Activated CD4-positive, alpha-beta memory T cell treated with anti-CD3 and anti-CD28 coated beads, Interleukin-2, amount 10 ng/mL, durations not matched to agents 7 days and 5 days (primary cell): ENCODE measurements at regions not wholly inside any gene's neighbourhood (a gene's known extent, or its start where the extent isn't known, plus 50 kb on each side); places are given as distances from the start of the nearest gene placed in this dataset.
"Not testable (repeated sequence)": the region's sequence is repeated elsewhere in the genome, so short reads cannot be mapped to it uniquely, and the experiment has no call there.

ENCODE experiments used
- CTCF ChIA-PET: fragments of 350-600 bp; sonication (Branson Sonifier 250); formaldehyde crosslinking; loops from one replicate; lab custom pipeline; 2021; ENCODE audit warnings: antibody characterized with exemption, inconsistent platforms; lab: Charles Lee
- POLR2A ChIA-PET: fragments of 350-600 bp; sonication (Branson Sonifier 250); formaldehyde crosslinking; loops from one replicate; lab custom pipeline; 2021; ENCODE audit warnings: antibody characterized with exemption; lab: Charles Lee
- DNase-seq: peaks from one replicate; pipeline ENCODE4 v3.0.0-alpha.2; 2020
- H3K27ac Mint-ChIP-seq: one replicate; pipeline ENCODE4 v1.8.0; 2021; ENCODE audit warnings: mild to moderate bottlenecking, mixed read lengths
- H3K27me3 Mint-ChIP-seq: one replicate; pipeline ENCODE4 v1.8.0; 2021; ENCODE audit warnings: mixed read lengths
- H3K36me3 Mint-ChIP-seq: one replicate; pipeline ENCODE4 v1.8.0; 2021; ENCODE audit warnings: low read depth, mixed read lengths
- H3K4me1 Mint-ChIP-seq: one replicate; pipeline ENCODE4 v1.8.0; 2021; ENCODE audit warnings: mixed read lengths
- H3K4me3 Mint-ChIP-seq: one replicate; pipeline ENCODE4 v1.8.0; 2021; ENCODE audit warnings: mild to moderate bottlenecking, mixed read lengths
- H3K9me3 Mint-ChIP-seq: one replicate; pipeline ENCODE4 v1.8.0; 2021; ENCODE audit warnings: mixed read lengths

DNA sequence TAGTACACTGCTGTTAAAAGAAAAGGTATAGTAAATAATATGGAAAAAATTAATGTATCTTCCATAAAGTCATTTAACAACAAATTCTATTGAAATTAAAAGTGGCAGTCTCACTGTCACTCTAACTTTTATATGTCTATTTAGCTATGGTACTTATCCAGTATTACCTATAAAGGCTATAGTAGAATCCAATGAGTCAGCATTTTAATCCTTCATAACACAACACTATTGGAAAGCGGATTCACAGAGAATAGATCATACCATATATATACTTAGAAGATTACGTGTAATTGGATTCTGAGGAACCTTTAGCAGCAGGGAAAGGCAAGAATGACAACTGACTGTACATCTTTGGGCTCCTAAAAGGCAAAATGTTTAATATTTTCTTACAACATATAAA is 1942.6 kb downstream of the PCDH7 start:
- Mint-ChIP-seq H3K4me1 (no peaks in the 10 kb centered on the region), H3K4me3 (no peak overlapping the region), H3K27ac (no peak overlapping the region), H3K27me3 (no peaks in the 10 kb centered on the region), H3K9me3 (peaks cover 8% of the 10 kb centered on the region), H3K36me3 (no peaks in the 10 kb centered on the region)
- DNase-seq = no peak
- ChIA-PET CTCF (no interaction called here), POLR2A (no interaction called here)

DNA sequence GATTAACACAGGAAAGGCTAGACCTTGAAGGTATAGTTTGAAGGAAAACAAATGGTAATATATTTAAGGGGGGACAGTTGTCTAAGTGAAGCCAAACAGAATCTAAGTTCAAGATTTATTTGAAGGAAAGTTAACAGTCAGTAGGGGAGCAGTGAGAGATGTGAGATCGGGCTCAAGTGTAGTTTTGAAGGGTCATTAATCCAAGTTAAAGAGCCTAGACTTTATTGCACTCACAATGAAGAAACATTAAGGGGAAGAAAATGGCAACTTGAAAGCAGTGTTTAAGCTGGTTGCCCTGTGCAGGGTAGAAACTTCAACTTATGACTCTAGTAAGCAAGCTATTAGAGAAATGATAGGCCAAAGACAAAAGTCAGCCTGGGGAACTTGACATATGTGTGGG is 1952.2 kb downstream of the PCDH7 start:
- peaks cover 8% of the 10 kb centered on the region for H3K9me3 Mint-ChIP-seq
- H3K36me3 Mint-ChIP-seq = no peaks in the 10 kb centered on the region
- no peak overlapping the region for H3K27ac Mint-ChIP-seq
- POLR2A ChIA-PET = no interaction called here
- no peaks in the 10 kb centered on the region for H3K4me1 Mint-ChIP-seq
- no peaks in the 10 kb centered on the region for H3K27me3 Mint-ChIP-seq
- CTCF ChIA-PET = no interaction called here
- DNase-seq = no peak
- no peak overlapping the region for H3K4me3 Mint-ChIP-seq

DNA sequence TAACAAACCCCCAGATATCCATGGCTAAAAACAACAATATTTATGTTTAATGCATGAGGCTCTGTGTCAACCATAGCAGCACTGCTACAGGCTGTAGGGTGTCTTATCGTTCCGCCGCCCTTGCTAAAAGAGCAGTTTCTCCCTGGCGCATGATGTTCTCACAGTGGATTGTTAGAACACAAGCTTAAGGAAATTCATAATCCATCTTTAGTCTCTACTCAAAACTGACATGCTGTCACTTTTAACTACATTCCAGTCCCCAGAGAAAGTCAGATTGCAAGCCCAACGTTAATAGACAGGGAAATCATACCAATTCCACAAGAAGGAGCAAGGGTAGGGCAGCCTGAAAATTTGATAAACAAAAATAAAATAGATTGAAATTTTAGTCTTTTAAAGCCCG is 1960.8 kb downstream of the PCDH7 start:
- Mint-ChIP-seq H3K27ac (no peak overlapping the region), H3K4me3 (no peak overlapping the region), H3K36me3 (no peaks in the 10 kb centered on the region), H3K4me1 (no peaks in the 10 kb centered on the region), H3K27me3 (no peaks in the 10 kb centered on the region), H3K9me3 (peaks cover 30% of the 10 kb centered on the region)
- no peak for DNase-seq
- ChIA-PET CTCF (no interaction called here), POLR2A (no interaction called here)

DNA sequence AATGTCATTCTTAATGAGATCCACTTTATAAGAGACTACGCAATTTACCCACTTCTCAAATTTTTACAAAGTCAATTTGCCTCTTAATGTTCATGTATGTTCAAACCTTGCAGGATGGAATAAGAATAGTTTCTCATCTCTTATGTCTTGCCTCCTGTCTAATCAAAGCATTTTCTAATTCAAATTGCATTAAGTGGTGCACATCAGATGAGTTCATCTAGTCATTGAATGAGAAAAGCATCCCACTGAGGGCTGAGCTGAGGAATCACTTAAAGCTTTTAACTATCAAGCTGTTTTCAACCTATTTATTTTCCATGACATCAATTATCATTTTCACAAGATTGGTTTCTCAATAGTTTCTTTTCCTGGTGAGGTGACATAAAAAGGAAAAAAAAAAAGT is 1964.0 kb downstream of the PCDH7 start:
- H3K4me1 Mint-ChIP-seq = no peaks in the 10 kb centered on the region
- H3K9me3 Mint-ChIP-seq = peaks cover 26% of the 10 kb centered on the region
- DNase-seq = no peak
- H3K36me3 Mint-ChIP-seq = no peaks in the 10 kb centered on the region
- POLR2A ChIA-PET = no interaction called here
- CTCF ChIA-PET = no interaction called here
- no peak overlapping the region for H3K27ac Mint-ChIP-seq
- H3K4me3 Mint-ChIP-seq = no peak overlapping the region
- no peaks in the 10 kb centered on the region for H3K27me3 Mint-ChIP-seq

DNA sequence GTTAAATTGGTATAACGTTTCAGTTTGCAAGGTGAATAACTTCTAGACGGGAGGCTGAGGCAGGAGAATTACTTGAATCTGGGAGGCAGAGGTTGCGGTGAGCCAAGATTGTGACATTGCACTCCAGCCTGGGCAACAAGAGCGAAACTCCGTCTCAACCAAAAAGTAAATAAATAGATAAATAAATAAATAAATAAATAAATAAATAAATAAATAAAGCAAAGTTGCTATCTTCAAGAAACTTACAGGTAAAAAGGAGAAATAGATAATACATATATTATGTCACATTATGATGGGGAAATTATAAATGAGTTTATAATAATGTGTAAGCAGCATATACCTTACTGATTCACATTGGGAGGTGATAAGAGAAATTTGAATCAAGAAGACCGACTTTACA is 1966.0 kb downstream of the PCDH7 start:
- no peak overlapping the region for H3K27ac Mint-ChIP-seq
- H3K36me3 Mint-ChIP-seq = no peaks in the 10 kb centered on the region
- no peak overlapping the region for H3K4me3 Mint-ChIP-seq
- no peaks in the 10 kb centered on the region for H3K4me1 Mint-ChIP-seq
- POLR2A ChIA-PET = no interaction called here
- DNase-seq = no peak
- peaks cover 16% of the 10 kb centered on the region for H3K9me3 Mint-ChIP-seq
- CTCF ChIA-PET = no interaction called here
- H3K27me3 Mint-ChIP-seq = no peaks in the 10 kb centered on the region

DNA sequence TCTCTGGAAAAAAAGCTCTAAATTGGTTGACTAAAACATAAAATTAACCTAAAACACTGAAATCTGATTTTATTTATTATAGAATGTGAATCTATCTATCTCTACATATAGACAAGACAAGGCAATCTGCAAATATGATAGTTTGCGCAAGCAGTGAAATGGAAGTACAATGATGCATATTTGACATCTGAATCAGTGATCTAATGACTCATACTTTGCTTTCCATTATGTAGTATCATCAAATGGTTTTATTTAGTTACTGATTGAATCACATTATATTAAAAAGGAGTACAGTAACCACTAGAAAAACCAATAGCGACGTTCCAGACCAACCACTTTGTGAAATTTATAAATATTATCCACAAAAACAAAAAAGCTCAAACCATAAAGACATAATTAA is 1969.3 kb downstream of the PCDH7 start:
- ChIA-PET POLR2A (no interaction called here), CTCF (no interaction called here)
- no peak for DNase-seq
- Mint-ChIP-seq H3K4me3 (no peak overlapping the region), H3K4me1 (no peaks in the 10 kb centered on the region), H3K27me3 (no peaks in the 10 kb centered on the region), H3K27ac (no peak overlapping the region), H3K36me3 (no peaks in the 10 kb centered on the region), H3K9me3 (peaks cover 10% of the 10 kb centered on the region)

DNA sequence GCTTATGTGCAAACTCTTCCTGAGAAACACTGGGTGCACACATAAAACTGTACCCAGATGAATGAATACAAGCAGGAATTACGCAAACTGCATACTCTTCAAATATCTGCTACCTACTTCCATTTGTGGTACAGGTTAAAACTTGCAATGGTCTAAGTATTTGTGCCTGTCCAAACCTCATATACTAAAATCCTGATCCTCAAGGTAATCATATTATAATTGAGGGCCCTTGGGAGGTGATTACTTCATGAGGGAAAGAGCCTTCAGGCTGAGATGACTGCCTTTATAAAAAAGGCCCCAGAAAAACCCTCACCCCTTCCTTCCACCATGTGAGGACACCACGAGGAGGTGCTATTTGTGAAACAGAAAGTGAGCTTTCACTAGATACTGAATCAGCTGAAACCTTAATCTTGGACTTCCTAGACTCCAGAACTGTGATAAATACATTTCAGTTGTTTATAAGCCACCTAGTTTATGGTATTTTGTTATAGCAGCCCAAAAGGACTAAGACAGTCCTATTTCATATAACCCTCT is 1977.2 kb downstream of the PCDH7 start:
- H3K27me3 Mint-ChIP-seq = no peaks in the 10 kb centered on the region
- no peak for DNase-seq
- no peak overlapping the region for H3K4me3 Mint-ChIP-seq
- ChIA-PET POLR2A (no interaction called here), CTCF (no interaction called here)
- H3K36me3 Mint-ChIP-seq = no peaks in the 10 kb centered on the region
- H3K4me1 Mint-ChIP-seq = no peaks in the 10 kb centered on the region
- no peak overlapping the region for H3K27ac Mint-ChIP-seq
- peaks cover 7% of the 10 kb centered on the region for H3K9me3 Mint-ChIP-seq

DNA sequence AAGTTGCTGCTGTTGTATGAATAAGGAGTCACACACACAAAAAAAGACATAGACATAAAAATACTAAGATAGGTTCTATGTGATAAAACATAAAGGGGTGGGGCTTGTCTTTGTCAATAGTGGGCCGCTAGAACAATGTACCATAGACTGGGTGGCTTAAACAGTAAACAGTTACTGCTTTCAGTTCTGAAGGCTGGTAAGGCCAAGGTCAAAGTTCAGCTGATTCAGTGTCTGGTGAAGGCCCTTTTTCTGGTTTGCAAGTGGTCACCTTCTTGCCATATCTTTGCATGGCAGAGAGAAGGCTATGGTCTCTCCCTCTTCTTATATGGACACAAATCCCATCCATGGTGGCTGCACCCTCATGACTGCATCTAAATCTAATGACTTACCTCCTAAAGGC is 1980.7 kb downstream of the PCDH7 start:
- Mint-ChIP-seq H3K4me3 (no peak overlapping the region), H3K36me3 (no peaks in the 10 kb centered on the region), H3K27ac (no peak overlapping the region), H3K4me1 (no peaks in the 10 kb centered on the region), H3K27me3 (no peaks in the 10 kb centered on the region), H3K9me3 (peaks cover 2% of the 10 kb centered on the region)
- ChIA-PET POLR2A (no interaction called here), CTCF (no interaction called here)
- DNase-seq = no peak

DNA sequence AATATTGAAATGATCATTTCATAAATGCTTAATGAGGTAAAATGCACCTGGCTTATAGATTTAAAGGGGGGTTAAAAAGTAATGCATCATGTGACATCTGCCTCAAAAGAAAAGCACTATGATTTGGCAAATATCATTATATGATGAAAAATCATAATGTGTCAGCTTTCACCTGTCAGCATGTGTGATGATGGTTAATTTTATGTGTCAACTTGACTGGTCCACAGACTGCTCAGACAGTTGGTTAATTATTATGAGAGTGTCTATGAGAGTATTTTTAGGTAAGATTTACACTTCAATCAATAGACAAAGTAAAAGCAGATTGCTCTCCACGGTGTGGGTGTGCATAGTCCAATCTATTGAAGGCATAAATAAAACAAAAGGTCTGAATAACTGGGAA is 1986.7 kb downstream of the PCDH7 start:
- Mint-ChIP-seq H3K4me3 (no peak overlapping the region), H3K9me3 (peaks cover 9% of the 10 kb centered on the region), H3K36me3 (no peaks in the 10 kb centered on the region), H3K4me1 (no peaks in the 10 kb centered on the region), H3K27ac (no peak overlapping the region), H3K27me3 (no peaks in the 10 kb centered on the region)
- CTCF ChIA-PET = no interaction called here
- POLR2A ChIA-PET = no interaction called here
- no peak for DNase-seq

DNA sequence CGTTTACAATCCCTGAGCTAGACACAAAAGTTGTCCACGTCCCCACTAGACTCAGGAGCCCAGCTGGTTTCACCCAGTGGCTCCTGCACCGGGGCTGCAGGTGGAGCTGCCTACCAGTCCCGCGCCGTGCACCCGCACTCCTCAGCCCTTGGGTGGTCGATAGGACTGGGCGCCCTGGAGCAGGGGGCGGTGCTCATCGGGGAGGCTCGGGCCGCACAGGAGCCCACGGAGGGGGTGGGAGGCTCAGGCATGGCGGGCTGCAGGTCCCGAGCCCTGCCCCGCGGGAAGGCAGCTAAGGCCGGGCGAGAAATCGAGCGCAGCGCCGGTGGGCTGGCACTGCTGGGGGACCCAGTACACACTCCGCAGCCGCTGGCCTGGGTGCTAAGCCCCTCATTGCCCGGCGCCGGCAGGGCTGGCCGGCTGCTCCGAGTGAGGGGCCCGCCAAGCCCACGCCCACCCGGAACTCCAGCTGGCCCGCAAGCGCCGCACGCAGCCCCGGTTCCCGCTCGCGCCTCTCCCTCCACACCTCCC is 1996.0 kb downstream of the PCDH7 start:
- peaks cover 20% of the 10 kb centered on the region for H3K9me3 Mint-ChIP-seq
- H3K27ac Mint-ChIP-seq, POLR2A ChIA-PET, H3K4me1 Mint-ChIP-seq, CTCF ChIA-PET, H3K4me3 Mint-ChIP-seq, H3K36me3 Mint-ChIP-seq, DNase-seq, H3K27me3 Mint-ChIP-seq: not testable (repeated sequence)

DNA sequence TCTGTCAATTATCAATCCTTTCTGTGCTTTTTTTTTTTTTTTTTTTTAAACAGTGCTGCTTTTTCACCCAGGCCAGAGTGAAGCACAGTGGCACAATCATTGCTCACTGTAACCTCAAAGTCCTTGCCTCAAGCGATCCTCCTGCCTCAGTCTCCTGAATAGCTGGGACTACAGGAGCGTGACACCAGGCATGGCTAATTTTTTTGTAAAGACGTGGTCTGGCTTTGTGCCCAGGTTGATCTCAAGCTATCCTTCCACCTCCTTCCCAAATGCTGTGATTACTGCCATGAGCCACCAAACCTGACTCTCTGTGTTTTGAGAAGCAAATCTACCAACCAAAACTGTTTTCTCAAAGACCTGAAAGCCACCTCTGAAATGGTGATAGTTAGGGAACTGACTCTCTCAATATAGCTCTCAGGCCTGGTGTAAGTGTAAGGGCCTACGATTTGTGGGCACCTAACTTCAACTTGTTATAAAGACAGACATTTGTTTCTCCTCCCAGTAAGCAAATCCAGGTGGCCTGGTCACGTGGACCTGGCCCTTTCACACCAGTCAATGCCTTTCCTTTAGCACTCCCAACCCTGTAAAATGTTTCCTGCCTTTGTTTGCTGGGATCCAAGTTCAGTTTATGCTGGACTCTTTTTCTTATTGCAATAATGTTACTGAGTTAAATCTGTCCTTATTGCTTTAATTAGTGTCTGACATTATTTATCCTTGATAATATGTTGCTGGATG is 2015.9 kb downstream of the PCDH7 start:
- ChIA-PET POLR2A (no interaction called here), CTCF (no interaction called here)
- no peaks in the 10 kb centered on the region for H3K36me3 Mint-ChIP-seq
- peaks cover 7% of the 10 kb centered on the region for H3K9me3 Mint-ChIP-seq
- DNase-seq = no peak
- H3K4me1 Mint-ChIP-seq = no peaks in the 10 kb centered on the region
- H3K27me3 Mint-ChIP-seq = no peaks in the 10 kb centered on the region
- H3K27ac Mint-ChIP-seq = no peak overlapping the region
- no peak overlapping the region for H3K4me3 Mint-ChIP-seq

DNA sequence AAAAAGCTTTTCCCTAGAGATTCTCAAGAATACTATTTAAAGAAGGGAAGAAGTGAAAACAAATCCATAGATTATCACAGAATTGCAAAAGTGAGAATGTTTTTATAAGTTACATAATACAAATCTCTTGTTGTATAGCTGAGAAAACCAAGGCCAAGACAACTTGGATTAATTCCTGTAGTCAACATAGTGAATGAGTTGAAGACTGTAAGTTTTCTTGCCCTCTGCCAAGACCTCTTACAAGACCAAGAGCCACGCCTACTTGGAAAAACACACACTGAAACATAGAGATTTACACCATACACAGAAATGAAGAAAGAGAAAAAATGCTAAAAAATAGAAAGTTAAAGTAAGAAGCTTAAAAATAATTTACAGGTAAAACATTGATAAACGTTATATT is 2024.0 kb downstream of the PCDH7 start:
- DNase-seq = no peak
- no peaks in the 10 kb centered on the region for H3K27me3 Mint-ChIP-seq
- no peak overlapping the region for H3K4me3 Mint-ChIP-seq
- no peaks in the 10 kb centered on the region for H3K36me3 Mint-ChIP-seq
- no peak overlapping the region for H3K27ac Mint-ChIP-seq
- H3K9me3 Mint-ChIP-seq = peaks cover 12% of the 10 kb centered on the region
- H3K4me1 Mint-ChIP-seq = no peaks in the 10 kb centered on the region
- CTCF ChIA-PET = no interaction called here
- POLR2A ChIA-PET = no interaction called here

DNA sequence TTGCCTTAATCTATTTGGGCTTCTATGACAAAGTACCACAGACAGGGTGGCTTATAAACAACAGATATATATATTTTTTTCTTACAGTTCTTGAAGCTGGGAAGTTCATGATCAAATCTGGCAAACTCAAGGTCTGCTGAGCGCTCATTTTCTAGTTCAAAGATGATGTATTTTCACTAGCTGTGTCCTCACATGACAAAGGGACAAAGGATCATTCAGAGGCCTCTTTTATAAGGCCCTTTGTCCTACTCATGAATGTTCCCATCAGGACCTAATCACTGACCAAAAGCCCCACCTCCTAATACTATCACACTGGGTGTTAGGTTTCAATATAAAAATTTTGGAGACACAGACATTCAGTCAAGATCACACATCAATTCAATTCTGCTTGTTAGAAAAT is 2025.2 kb downstream of the PCDH7 start:
- CTCF ChIA-PET = no interaction called here
- H3K9me3 Mint-ChIP-seq = peaks cover 12% of the 10 kb centered on the region

DNA sequence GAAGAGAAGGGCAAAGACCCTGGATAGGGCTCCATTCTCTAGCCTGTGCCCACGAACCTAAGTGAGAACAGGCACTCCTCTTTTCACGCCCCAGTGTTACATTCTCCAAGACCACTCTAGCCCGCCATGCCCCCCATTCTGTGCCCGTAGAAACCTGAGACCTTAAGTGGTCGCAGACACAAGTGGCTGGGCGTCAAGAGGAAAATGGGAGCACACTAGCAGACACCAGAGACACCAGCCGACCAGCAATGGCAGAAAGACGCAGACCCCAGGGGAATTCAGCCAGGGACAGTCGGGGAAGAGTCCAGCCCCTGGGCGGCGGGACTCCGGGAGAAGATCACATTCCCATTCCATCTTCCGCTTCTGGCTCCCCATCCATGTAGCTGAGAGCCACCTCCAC is 2027.9 kb downstream of the PCDH7 start:
- Mint-ChIP-seq H3K9me3 (peaks cover 13% of the 10 kb centered on the region), H3K27ac (no peak overlapping the region), H3K4me1 (no peaks in the 10 kb centered on the region), H3K27me3 (no peaks in the 10 kb centered on the region), H3K4me3 (no peak overlapping the region), H3K36me3 (no peaks in the 10 kb centered on the region)
- CTCF ChIA-PET = no interaction called here
- DNase-seq = no peak
- POLR2A ChIA-PET = no interaction called here

More for the DNA sequence above, 2025.2 kb downstream of the PCDH7 start:
- no peaks in the 10 kb centered on the region for H3K36me3 Mint-ChIP-seq
- POLR2A ChIA-PET = no interaction called here
- H3K27me3 Mint-ChIP-seq = no peaks in the 10 kb centered on the region
- H3K4me1 Mint-ChIP-seq = no peaks in the 10 kb centered on the region
- no peak for DNase-seq
- no peak overlapping the region for H3K27ac Mint-ChIP-seq
- H3K4me3 Mint-ChIP-seq = no peak overlapping the region
